ENCODE measurements at regions not wholly inside any gene's neighbourhood (a gene's known extent, or its start where the extent isn't known, plus 50 kb on each side); places are given as distances from the start of the nearest gene placed in this dataset.

- TF ChIP-seq, protein P1, sequence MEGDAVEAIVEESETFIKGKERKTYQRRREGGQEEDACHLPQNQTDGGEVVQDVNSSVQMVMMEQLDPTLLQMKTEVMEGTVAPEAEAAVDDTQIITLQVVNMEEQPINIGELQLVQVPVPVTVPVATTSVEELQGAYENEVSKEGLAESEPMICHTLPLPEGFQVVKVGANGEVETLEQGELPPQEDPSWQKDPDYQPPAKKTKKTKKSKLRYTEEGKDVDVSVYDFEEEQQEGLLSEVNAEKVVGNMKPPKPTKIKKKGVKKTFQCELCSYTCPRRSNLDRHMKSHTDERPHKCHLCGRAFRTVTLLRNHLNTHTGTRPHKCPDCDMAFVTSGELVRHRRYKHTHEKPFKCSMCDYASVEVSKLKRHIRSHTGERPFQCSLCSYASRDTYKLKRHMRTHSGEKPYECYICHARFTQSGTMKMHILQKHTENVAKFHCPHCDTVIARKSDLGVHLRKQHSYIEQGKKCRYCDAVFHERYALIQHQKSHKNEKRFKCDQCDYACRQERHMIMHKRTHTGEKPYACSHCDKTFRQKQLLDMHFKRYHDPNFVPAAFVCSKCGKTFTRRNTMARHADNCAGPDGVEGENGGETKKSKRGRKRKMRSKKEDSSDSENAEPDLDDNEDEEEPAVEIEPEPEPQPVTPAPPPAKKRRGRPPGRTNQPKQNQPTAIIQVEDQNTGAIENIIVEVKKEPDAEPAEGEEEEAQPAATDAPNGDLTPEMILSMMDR (IDR thresholded peaks at IDR 0.05; ENCODE audit: low read depth, low read length, poor library complexity, severe bottlenecking), result no peak
- no peak for TF ChIP-seq EZH2phosphoT487 (IDR thresholded peaks at IDR 0.05; ENCODE audit: borderline replicate concordance, low read length)
- H3F3A ChIP-seq (ENCODE audit: control insufficient read depth, insufficient read depth), result no peaks in the 10 kb centered on the region
- H4K20me1 ChIP-seq (ENCODE audit: control insufficient read depth, insufficient read depth, low read depth, low read length), result no peaks in the 10 kb centered on the region
These were observed 230.3 kb downstream of the SLC4A3 start for GRCh38 chr2:219857751-219858150.

GRCh38 chr2:219861307-219861706, 233.9 kb downstream of the SLC4A3 start:
- TF ChIP-seq, protein P1 (IDR thresholded peaks at IDR 0.05; ENCODE audit: low read depth, low read length, poor library complexity, severe bottlenecking), result no peak
- no peak overlapping the region for H3K27ac ChIP-seq (ENCODE audit: low read depth, low read length)
- H3K4me1 ChIP-seq (ENCODE audit: control insufficient read depth, low read length), result no peaks in the 10 kb centered on the region
- H3K79me2 ChIP-seq (ENCODE audit: control insufficient read depth, low read length), result no peaks in the 10 kb centered on the region
- no peaks in the 10 kb centered on the region for H3K9me3 ChIP-seq (ENCODE audit: control insufficient read depth, insufficient read depth, low read length)
- no peaks in the 10 kb centered on the region for H3F3A ChIP-seq (ENCODE audit: control insufficient read depth, insufficient read depth)
- H3K27me3 ChIP-seq (ENCODE audit: control insufficient read depth, low read length), result no peaks in the 10 kb centered on the region
- no peak overlapping the region for H3K4me3 ChIP-seq (ENCODE audit: low read length)
- no peaks in the 10 kb centered on the region for H3K9me2 ChIP-seq (replicated peaks; ENCODE audit: control insufficient read depth, low read length)
- H3K4me2 ChIP-seq (ENCODE audit: low read length), result no peak overlapping the region
- no peaks in the 10 kb centered on the region for H4K20me1 ChIP-seq (ENCODE audit: control insufficient read depth, insufficient read depth, low read depth, low read length)
- no peaks in the 10 kb centered on the region for H3K36me3 ChIP-seq (ENCODE audit: control insufficient read depth, low read length)

More at GRCh38 chr2:219857751-219858150, 230.3 kb downstream of the SLC4A3 start:
- no peak overlapping the region for H3K4me2 ChIP-seq (ENCODE audit: low read length)
- no peaks in the 10 kb centered on the region for H3K9me3 ChIP-seq (ENCODE audit: control insufficient read depth, insufficient read depth, low read length)
- no peaks in the 10 kb centered on the region for H3K27me3 ChIP-seq (ENCODE audit: control insufficient read depth, low read length)
- no peak overlapping the region for H3K4me3 ChIP-seq (ENCODE audit: low read length)
- H3K4me1 ChIP-seq (ENCODE audit: control insufficient read depth, low read length), result no peaks in the 10 kb centered on the region
- no peaks in the 10 kb centered on the region for H3K79me2 ChIP-seq (ENCODE audit: control insufficient read depth, low read length)
- H3K27ac ChIP-seq (ENCODE audit: low read depth, low read length), result no peak overlapping the region
- H3K9me2 ChIP-seq (replicated peaks; ENCODE audit: control insufficient read depth, low read length), result no peaks in the 10 kb centered on the region
- no peaks in the 10 kb centered on the region for H3K36me3 ChIP-seq (ENCODE audit: control insufficient read depth, low read length)

DNA sequence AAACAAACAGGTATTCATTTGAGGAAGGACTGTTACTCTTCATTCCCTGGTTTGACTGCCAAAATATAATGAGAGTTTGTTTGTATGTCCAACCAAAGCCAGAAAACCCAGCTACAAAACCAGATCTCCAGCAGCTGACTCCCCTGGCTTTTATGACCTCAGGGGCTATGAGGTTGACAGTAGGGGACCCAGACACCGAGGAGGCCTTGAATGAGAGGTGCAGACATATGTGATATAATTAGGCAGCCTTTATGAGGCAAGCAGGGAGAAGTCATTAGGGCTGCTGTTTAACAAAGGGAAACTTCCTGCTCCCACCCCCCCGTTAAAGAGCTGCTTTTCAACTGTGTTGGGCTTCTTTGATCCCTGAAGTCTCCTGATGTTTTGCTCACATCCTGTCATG, 236.7 kb downstream of the SLC4A3 start:
- Histone ChIP-seq H3K27me3 (ENCODE audit: control insufficient read depth, low read length) (no peaks in the 10 kb centered on the region), H3K9me3 (ENCODE audit: control insufficient read depth, insufficient read depth, low read length) (peaks cover 4% of the 10 kb centered on the region; the same call in 1 of the 2 replicates), H3K27ac (ENCODE audit: low read depth, low read length) (no peak overlapping the region), H3K4me3 (ENCODE audit: low read length) (no peak overlapping the region), H3F3A (ENCODE audit: control insufficient read depth, insufficient read depth) (no peaks in the 10 kb centered on the region), H3K9me2 (replicated peaks; ENCODE audit: control insufficient read depth, low read length) (no peaks in the 10 kb centered on the region), H3K36me3 (ENCODE audit: control insufficient read depth, low read length) (no peaks in the 10 kb centered on the region), H3K79me2 (ENCODE audit: control insufficient read depth, low read length) (no peaks in the 10 kb centered on the region), H4K20me1 (ENCODE audit: control insufficient read depth, insufficient read depth, low read depth, low read length) (no peaks in the 10 kb centered on the region), H3K4me1 (ENCODE audit: control insufficient read depth, low read length) (no peaks in the 10 kb centered on the region), H3K4me2 (ENCODE audit: low read length) (no peak overlapping the region)
- TF ChIP-seq, protein P1 (IDR thresholded peaks at IDR 0.05; ENCODE audit: low read depth, low read length, poor library complexity, severe bottlenecking), result no peak
- TF ChIP-seq EZH2phosphoT487 (IDR thresholded peaks at IDR 0.05; ENCODE audit: borderline replicate concordance, low read length), result no peak

- no peak overlapping the region for H3K4me2 ChIP-seq (ENCODE audit: low read length)
- H3K9me2 ChIP-seq (replicated peaks; ENCODE audit: control insufficient read depth, low read length), result no peaks in the 10 kb centered on the region
- H3K36me3 ChIP-seq (ENCODE audit: control insufficient read depth, low read length), result no peaks in the 10 kb centered on the region
- no peak overlapping the region for H3K27ac ChIP-seq (ENCODE audit: low read depth, low read length)
- no peak overlapping the region for H3K4me3 ChIP-seq (ENCODE audit: low read length)
- no peaks in the 10 kb centered on the region for H3K4me1 ChIP-seq (ENCODE audit: control insufficient read depth, low read length)
- no peak for TF ChIP-seq EZH2phosphoT487 (IDR thresholded peaks at IDR 0.05; ENCODE audit: borderline replicate concordance, low read length)
- TF ChIP-seq, protein P1 (IDR thresholded peaks at IDR 0.05; ENCODE audit: low read depth, low read length, poor library complexity, severe bottlenecking), result no peak
- H3K27me3 ChIP-seq (ENCODE audit: control insufficient read depth, low read length), result no peaks in the 10 kb centered on the region
- no peaks in the 10 kb centered on the region for H3K79me2 ChIP-seq (ENCODE audit: control insufficient read depth, low read length)
- H3K9me3 ChIP-seq (ENCODE audit: control insufficient read depth, insufficient read depth, low read length), result peaks cover 4% of the 10 kb centered on the region; the same call in 1 of the 2 replicates
- no peaks in the 10 kb centered on the region for H4K20me1 ChIP-seq (ENCODE audit: control insufficient read depth, insufficient read depth, low read depth, low read length)
- no peaks in the 10 kb centered on the region for H3F3A ChIP-seq (ENCODE audit: control insufficient read depth, insufficient read depth)
These were observed 241.2 kb downstream of the SLC4A3 start for GRCh38 chr2:219868635-219869034.
